AG04450 (cell line): ENCODE measurements at regions not wholly inside any gene's neighbourhood (a gene's known extent, or its start where the extent isn't known, plus 50 kb on each side); places are given as distances from the start of the nearest gene placed in this dataset.
A peak's percentile ranks its signal among the peaks of the same experiment; 100 is the strongest.

Source experiments
- CTCF ChIA-PET: fragments of 300-600, 350-600 bp; formaldehyde crosslinking; extraction: SDS; loops from one replicate; lab custom pipeline; 2022; ENCODE audit warnings: antibody characterized with exemption, inconsistent platforms; lab: Charles Lee
- POLR2A ChIA-PET: fragments of 350-600 bp; formaldehyde crosslinking; extraction: SDS; loops from one replicate; lab custom pipeline; 2021; ENCODE audit warnings: antibody characterized with exemption, inconsistent platforms; lab: Yijun Ruan, JAX
- DNase-seq: peaks from one replicate; pipeline ENCODE4 v3.0.0-alpha.2; 2011; ENCODE audit warnings: low read depth, low spot score
- H3K27ac ChIP-seq: one replicate; pipeline ENCODE4 v1.5.1; 2012; ENCODE audit warnings: low read depth, low read length, control low read depth
- H3K27me3 ChIP-seq: one replicate; pipeline ENCODE4 v1.6.0; 2012; ENCODE audit warnings: low read length; ENCODE audit not compliant: control insufficient read depth, insufficient read depth
- H3K4me3 ChIP-seq: 2 replicates; pipeline ENCODE4 v1.5.1; 2011; ENCODE audit warnings: mild to moderate bottlenecking, low read depth, low read length, control low read depth
- H3K9me3 ChIP-seq: 2 replicates; pipeline ENCODE4 v1.5.1; 2012; ENCODE audit warnings: low read length; ENCODE audit not compliant: control insufficient read depth, insufficient read depth
- TF ChIP-seq, protein P1 (sequence below): IDR thresholded peaks from 2 replicates; pipeline ENCODE4 v1.5.1; 2011; ENCODE audit warnings: low read depth, low read length, control low read depth, inconsistent platforms

DNA sequence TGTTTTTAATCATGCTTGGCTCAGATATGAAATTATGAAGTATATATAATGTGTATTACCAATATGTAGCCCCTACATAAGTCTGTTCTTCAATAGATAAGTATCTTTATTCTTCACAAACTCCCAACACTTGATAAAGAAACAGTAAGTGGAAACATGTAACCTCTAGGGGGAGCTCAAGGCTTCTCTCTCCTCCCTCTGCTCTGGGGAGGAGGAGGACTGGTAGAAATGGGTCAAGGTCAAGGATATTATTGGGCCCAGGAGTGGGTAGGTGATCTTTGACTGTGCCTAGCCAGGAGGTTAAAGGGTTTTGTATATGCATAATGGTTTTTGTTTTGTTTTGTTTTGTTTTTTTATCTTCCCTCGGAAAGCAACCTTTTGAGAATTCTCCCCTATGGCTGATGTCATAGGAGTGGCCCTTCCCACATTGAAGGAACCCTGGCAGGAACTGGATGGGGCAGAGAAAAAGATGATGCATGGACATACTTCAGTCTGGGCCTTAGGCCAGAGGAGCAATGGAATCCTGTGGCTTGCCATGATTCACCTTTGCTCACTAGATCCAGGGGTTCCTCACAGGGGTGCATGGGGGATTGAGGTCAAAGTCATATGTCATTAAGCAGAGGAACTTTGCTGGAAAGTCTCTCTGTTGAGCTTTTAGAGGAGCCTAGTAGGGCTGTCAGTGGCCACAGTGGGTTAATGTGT lies 460.3 kb downstream of the MID1IP1 start:
- H3K27me3 ChIP-seq = no peaks in the 10 kb centered on the region
- no peak overlapping the region for H3K27ac ChIP-seq
- no peak for DNase-seq
- TF ChIP-seq, protein P1, sequence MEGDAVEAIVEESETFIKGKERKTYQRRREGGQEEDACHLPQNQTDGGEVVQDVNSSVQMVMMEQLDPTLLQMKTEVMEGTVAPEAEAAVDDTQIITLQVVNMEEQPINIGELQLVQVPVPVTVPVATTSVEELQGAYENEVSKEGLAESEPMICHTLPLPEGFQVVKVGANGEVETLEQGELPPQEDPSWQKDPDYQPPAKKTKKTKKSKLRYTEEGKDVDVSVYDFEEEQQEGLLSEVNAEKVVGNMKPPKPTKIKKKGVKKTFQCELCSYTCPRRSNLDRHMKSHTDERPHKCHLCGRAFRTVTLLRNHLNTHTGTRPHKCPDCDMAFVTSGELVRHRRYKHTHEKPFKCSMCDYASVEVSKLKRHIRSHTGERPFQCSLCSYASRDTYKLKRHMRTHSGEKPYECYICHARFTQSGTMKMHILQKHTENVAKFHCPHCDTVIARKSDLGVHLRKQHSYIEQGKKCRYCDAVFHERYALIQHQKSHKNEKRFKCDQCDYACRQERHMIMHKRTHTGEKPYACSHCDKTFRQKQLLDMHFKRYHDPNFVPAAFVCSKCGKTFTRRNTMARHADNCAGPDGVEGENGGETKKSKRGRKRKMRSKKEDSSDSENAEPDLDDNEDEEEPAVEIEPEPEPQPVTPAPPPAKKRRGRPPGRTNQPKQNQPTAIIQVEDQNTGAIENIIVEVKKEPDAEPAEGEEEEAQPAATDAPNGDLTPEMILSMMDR = peak; percentile 37
- POLR2A ChIA-PET = no interaction called here
- CTCF ChIA-PET = interaction anchor here (0.5 kb wide), 1 partner anchor 1037 kb away, joined by 5 read pairs; no protein-coding TSS in a partner anchor
- H3K9me3 ChIP-seq = no peaks in the 10 kb centered on the region
- no peak overlapping the region for H3K4me3 ChIP-seq

DNA sequence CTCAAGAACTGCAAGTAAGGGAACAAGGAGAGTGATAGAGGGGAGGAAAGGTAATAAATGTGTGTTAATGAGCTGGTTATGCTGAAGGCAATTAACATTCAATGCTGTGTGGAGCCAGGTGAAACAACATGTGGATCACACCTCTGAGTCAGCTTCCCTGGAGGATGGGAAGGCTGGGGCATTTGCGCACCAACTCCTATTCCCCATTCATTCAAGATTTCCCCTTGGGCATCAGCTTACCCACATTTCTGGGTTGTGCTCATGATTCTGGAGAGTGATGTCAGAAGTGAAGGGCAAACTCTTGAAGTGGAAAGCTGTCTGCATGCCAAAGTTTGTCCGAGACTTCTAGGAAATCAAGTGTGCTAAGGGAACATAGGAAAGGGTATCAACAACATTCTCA lies 461.4 kb downstream of the MID1IP1 start:
- no peaks in the 10 kb centered on the region for H3K27me3 ChIP-seq
- no peaks in the 10 kb centered on the region for H3K9me3 ChIP-seq
- TF ChIP-seq, protein P1 = no peak
- DNase-seq = no peak
- H3K27ac ChIP-seq = no peak overlapping the region
- no peak overlapping the region for H3K4me3 ChIP-seq
- ChIA-PET POLR2A (no interaction called here), CTCF (no interaction called here)

DNA sequence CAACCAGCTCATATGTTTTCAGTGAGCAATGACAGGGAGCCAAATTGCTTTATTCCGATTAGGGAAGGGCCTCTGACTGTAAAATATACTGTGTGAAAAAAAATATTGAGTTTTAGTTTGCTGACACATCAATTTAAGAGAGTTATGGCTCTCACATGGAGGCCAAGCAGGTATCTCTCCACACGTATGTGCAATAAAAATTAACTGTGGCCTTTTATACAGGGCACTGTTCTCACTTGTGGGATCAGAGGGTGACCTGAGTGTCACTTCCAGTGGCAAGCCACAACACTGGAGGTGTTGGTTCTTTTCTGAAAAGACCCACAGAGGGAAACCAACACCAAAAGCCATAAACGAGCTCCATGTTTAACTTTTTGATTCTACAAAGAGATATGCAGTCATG lies 462.8 kb downstream of the MID1IP1 start:
- ChIA-PET CTCF (no interaction called here), POLR2A (no interaction called here)
- no peak overlapping the region for H3K27ac ChIP-seq
- H3K9me3 ChIP-seq = no peaks in the 10 kb centered on the region
- H3K27me3 ChIP-seq = no peaks in the 10 kb centered on the region
- TF ChIP-seq, protein P1 = no peak
- no peak overlapping the region for H3K4me3 ChIP-seq
- DNase-seq = no peak

DNA sequence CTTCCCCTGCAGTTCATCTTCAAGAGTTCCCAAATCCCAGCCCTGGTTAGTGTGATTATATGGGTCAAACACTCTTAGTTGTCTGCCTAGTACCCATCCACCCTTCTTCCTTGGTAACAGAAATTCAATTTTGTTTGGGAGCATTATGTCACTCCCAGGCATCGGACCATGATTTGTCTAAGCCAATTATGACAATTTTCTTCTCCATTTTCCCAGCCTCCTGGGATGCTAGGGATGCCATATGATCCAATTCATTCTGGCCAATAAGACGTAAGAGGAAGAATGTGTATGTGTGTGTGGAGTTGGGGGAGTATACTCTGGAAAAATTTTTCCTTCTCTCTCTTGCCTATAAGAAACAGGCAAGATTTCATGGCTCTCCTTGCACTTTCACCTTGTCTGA lies 465.9 kb downstream of the MID1IP1 start:
- no peak overlapping the region for H3K27ac ChIP-seq
- POLR2A ChIA-PET = no interaction called here
- DNase-seq = no peak

DNA sequence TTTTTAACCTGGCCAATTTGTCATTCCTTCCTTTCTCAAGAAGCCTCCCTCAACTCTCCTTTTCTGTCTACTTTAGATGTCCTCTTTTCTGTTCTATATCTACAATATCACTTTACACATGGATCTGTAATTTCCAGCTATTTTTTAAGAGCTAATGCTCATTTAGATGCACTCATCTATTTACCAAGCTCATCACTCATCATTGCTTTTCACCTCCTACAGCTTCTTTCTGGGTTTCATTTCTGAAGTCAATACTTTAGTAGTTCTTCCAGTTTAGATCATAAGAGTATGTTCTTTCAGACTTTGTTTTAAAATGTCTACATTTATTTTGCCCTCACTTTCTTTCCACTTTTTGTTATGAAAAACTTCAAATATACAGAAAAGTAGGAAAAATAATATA lies 466.9 kb downstream of the MID1IP1 start:
- DNase-seq = no peak
- TF ChIP-seq, protein P1 = no peak
- ChIA-PET CTCF (interaction anchor here (1.3 kb wide), 1 partner anchor 8 kb away, joined by 3 read pairs; no protein-coding TSS in a partner anchor), POLR2A (no interaction called here)
- no peak overlapping the region for H3K4me3 ChIP-seq
- no peaks in the 10 kb centered on the region for H3K9me3 ChIP-seq
- H3K27me3 ChIP-seq = no peaks in the 10 kb centered on the region
- H3K27ac ChIP-seq = no peak overlapping the region

More for the DNA sequence above, 465.9 kb downstream of the MID1IP1 start:
- Histone ChIP-seq H3K9me3 (no peaks in the 10 kb centered on the region), H3K27me3 (no peaks in the 10 kb centered on the region), H3K4me3 (no peak overlapping the region)
- CTCF ChIA-PET = no interaction called here
- TF ChIP-seq, protein P1 = no peak
